HEK293 (cell line): ENCODE measurements at regions not wholly inside any gene's neighbourhood (a gene's known extent, or its start where the extent isn't known, plus 50 kb on each side); places are given as distances from the start of the nearest gene placed in this dataset.

Source experiments
- CTCF ChIA-PET: fragments of 350-600 bp; formaldehyde crosslinking; extraction: SDS; loops from one replicate; lab custom pipeline; 2021; ENCODE audit warnings: antibody characterized with exemption; lab: Yijun Ruan, JAX
- POLR2A ChIA-PET: fragments of 300-600 bp; formaldehyde crosslinking; extraction: SDS; loops from one replicate; lab custom pipeline; 2020; ENCODE audit warnings: antibody characterized with exemption, inconsistent platforms; lab: Yijun Ruan, JAX
- H3K27ac ChIP-seq: fragments of 200-500 bp; sonication (Bioruptor generic); 2 replicates; pipeline ENCODE4 v1.5.1; 2014; ENCODE audit warnings: low read depth, low read length, control low read depth, inconsistent platforms; ENCODE audit errors: extremely low read depth
- H3K36me3 ChIP-seq, 2 experiments: fragments of 200-500 bp in 1 of 2; sonication (Bioruptor generic) in 1 of 2; 1 replicate in 1 of 2; 2 replicates in 1 of 2; pipeline ENCODE4 v1.5.1; 2014 to 2017; ENCODE audit warnings: inconsistent platforms in 2 of 2, low read length in 2 of 2; ENCODE audit not compliant: control insufficient read depth in 2 of 2, insufficient read depth in 1 of 2
- H3K4me1 ChIP-seq: fragments of 200-500 bp; sonication (Bioruptor generic); 2 replicates; pipeline ENCODE4 v1.5.1; 2014; ENCODE audit warnings: mild to moderate bottlenecking, low read length, inconsistent platforms; ENCODE audit not compliant: control insufficient read depth, insufficient read depth
- H3K4me3 ChIP-seq: 2 replicates; pipeline ENCODE4 v1.5.1; 2011; ENCODE audit warnings: low read depth, mild to moderate bottlenecking, control low read depth, low read length, moderate library complexity
- H3K9me3 ChIP-seq: fragments of 200-500 bp; sonication (Bioruptor generic); 2 replicates; pipeline ENCODE4 v1.5.1; 2014; ENCODE audit warnings: low read depth, low read length, inconsistent platforms; ENCODE audit not compliant: control insufficient read depth, insufficient read depth
- BCL11A ChIP-seq: fragments of 450-650 bp; formaldehyde crosslinking; IDR thresholded peaks from 2 replicates; pipeline ENCODE4 v1.5.1; 2016; ENCODE audit warnings: low read depth, missing biosample characterization, missing genetic modification characterization
- SALL2 ChIP-seq: fragments of 450-650 bp; formaldehyde crosslinking; IDR thresholded peaks from 2 replicates; pipeline ENCODE4 v1.5.0; 2017; ENCODE audit warnings: missing biosample characterization, mild to moderate bottlenecking, missing genetic modification characterization, borderline replicate concordance
- TCF7L2 ChIP-seq: IDR thresholded peaks from 2 replicates; pipeline ENCODE4 v1.6.1; 2011; ENCODE audit warnings: low read depth, mild to moderate bottlenecking, inconsistent platforms, low read length, moderate library complexity, borderline replicate concordance
- ZNF138 ChIP-seq: fragments of 450-650 bp; formaldehyde crosslinking; IDR thresholded peaks from 2 replicates; pipeline ENCODE4 v1.5.1; 2016; ENCODE audit warnings: missing biosample characterization, missing genetic modification characterization, borderline replicate concordance
- ZNF148 ChIP-seq: fragments of 450-650 bp; formaldehyde crosslinking; IDR thresholded peaks from 2 replicates; pipeline ENCODE4 v1.5.0; 2017; ENCODE audit warnings: missing biosample characterization, missing genetic modification characterization, borderline replicate concordance
- ZNF174 ChIP-seq: fragments of 450-650 bp; formaldehyde crosslinking; IDR thresholded peaks from 2 replicates; pipeline ENCODE4 v1.5.0; 2017; ENCODE audit warnings: missing biosample characterization, mild to moderate bottlenecking, missing genetic modification characterization
- ZNF221 ChIP-seq: fragments of 450-650 bp; formaldehyde crosslinking; IDR thresholded peaks from 2 replicates; pipeline ENCODE4 v1.5.1; 2017; ENCODE audit warnings: missing biosample characterization, missing genetic modification characterization, borderline replicate concordance
- ZNF23 ChIP-seq: fragments of 450-650 bp; formaldehyde crosslinking; IDR thresholded peaks from 2 replicates; pipeline ENCODE4 v1.5.1; 2016; ENCODE audit warnings: missing biosample characterization, missing genetic modification characterization, borderline replicate concordance
- ZNF354C ChIP-seq: fragments of 450-650 bp; formaldehyde crosslinking; IDR thresholded peaks from 2 replicates; pipeline ENCODE4 v1.5.1; 2016; ENCODE audit warnings: missing biosample characterization, missing genetic modification characterization, low read depth, borderline replicate concordance
- ZNF366 ChIP-seq: fragments of 450-650 bp; formaldehyde crosslinking; conservative IDR thresholded peaks from 2 replicates; pipeline ENCODE4 v1.5.1; 2016; ENCODE audit warnings: missing biosample characterization, missing genetic modification characterization
- ZNF391 ChIP-seq: fragments of 450-650 bp; formaldehyde crosslinking; IDR thresholded peaks from 2 replicates; pipeline ENCODE4 v1.5.1; 2016; ENCODE audit warnings: low read depth, missing biosample characterization, missing genetic modification characterization, borderline replicate concordance
- ZNF48 ChIP-seq: fragments of 450-650 bp; formaldehyde crosslinking; IDR thresholded peaks from 2 replicates; pipeline ENCODE4 v1.5.1; 2016; ENCODE audit warnings: missing biosample characterization, missing genetic modification characterization
- ZNF510 ChIP-seq: fragments of 450-650 bp; formaldehyde crosslinking; IDR thresholded peaks from 2 replicates; pipeline ENCODE4 v1.5.1; 2018; ENCODE audit warnings: mild to moderate bottlenecking, missing genetic modification characterization, missing biosample characterization; ENCODE audit not compliant: insufficient replicate concordance
- ZNF544 ChIP-seq: fragments of 450-650 bp; formaldehyde crosslinking; IDR thresholded peaks from 2 replicates; pipeline ENCODE4 v1.5.0; 2017; ENCODE audit warnings: missing biosample characterization, missing genetic modification characterization
- ZNF561 ChIP-seq: fragments of 450-650 bp; IDR thresholded peaks from 2 replicates; pipeline ENCODE4 v1.5.1; 2018; ENCODE audit warnings: missing biosample characterization, missing genetic modification characterization, borderline replicate concordance
- ZNF596 ChIP-seq: fragments of 450-650 bp; IDR thresholded peaks from 2 replicates; pipeline ENCODE4 v1.5.0; 2018; ENCODE audit warnings: missing biosample characterization, mild to moderate bottlenecking, missing genetic modification characterization, moderate library complexity
- ZNF677 ChIP-seq: fragments of 450-650 bp; IDR thresholded peaks from 2 replicates; pipeline ENCODE4 v1.5.0; 2018; ENCODE audit warnings: missing biosample characterization, mild to moderate bottlenecking, missing genetic modification characterization, moderate library complexity
- ZNF701 ChIP-seq: fragments of 450-650 bp; formaldehyde crosslinking; IDR thresholded peaks from 2 replicates; pipeline ENCODE4 v1.5.1; 2016; ENCODE audit warnings: missing biosample characterization, missing genetic modification characterization
- TF ChIP-seq, protein P1 (sequence below): fragments of 450-650 bp; formaldehyde crosslinking; IDR thresholded peaks from 2 replicates; pipeline ENCODE4 v1.5.1; 2017; ENCODE audit warnings: missing biosample characterization, missing genetic modification characterization

DNA sequence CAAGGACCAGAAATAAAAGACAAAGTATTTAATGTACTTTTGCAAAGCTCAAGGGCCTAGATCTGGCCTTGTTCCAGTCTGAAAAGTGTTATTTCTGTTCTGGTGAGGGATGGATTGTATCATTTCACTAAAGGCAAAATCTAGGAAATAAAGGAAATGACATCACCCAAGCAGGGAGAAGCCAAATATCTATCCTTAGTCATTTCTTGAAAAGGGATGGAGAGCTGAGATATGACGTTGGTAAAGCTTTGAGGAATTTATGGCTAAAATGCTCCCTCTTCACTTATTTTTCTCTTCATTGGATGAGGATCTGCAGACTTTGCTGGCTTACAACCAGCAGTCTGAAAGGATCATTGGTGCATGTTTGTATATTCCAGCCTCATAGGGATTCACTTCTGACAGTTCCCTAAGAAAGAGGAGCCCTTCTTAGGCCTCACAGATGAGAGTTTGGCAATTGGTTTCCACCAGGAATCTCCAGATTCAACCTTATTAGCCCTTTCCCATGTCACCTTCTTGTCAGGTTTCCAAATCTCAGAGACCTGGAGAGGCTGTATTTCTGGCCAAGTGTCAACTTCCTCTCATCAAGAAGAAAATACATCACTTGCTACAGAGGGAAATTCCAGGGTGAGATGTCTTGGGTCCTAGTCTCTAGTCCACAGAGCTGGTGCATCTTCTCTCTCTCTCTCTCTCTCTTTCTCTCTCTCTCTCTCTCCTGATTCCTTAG, 93.7 kb upstream of the BOC start:
- POLR2A ChIA-PET, result no interaction called here
- peaks cover 3% of the 10 kb centered on the region; the same call in 1 of the 2 replicates for H3K4me1 ChIP-seq
- H3K36me3 ChIP-seq, result no peaks in the 10 kb centered on the region
- no peaks in the 10 kb centered on the region for H3K9me3 ChIP-seq
- no peak overlapping the region for H3K27ac ChIP-seq
- CTCF ChIA-PET, result no interaction called here
- H3K4me3 ChIP-seq, result no peak overlapping the region
- TF ChIP-seq ZNF354C (tag by site-specific recombination), result no peak
- 0 out of 2 replicates have a peak, but pooled peaks have one; percentile 52 for TF ChIP-seq ZNF596 (tag by site-specific recombination)

GRCh38 chr3:113118336-113118735, 93.0 kb upstream of the BOC start:
- H3K4me1 ChIP-seq, result peaks cover 3% of the 10 kb centered on the region; the same call in 1 of the 2 replicates
- POLR2A ChIA-PET, result no interaction called here
- no peak overlapping the region for H3K4me3 ChIP-seq
- H3K36me3 ChIP-seq, result no peaks in the 10 kb centered on the region
- TF ChIP-seq ZNF701 (tag by site-specific recombination) (no peak), ZNF561 (tag by site-specific recombination) (no peak), ZNF48 (tag by site-specific recombination) (no peak), ZNF677 (tag by site-specific recombination) (no peak), ZNF148 (tag by site-specific recombination) (no peak), ZNF544 (tag by site-specific recombination) (no peak), SALL2 (no peak), BCL11A (tag by site-specific recombination) (no peak), ZNF366 (tag by site-specific recombination) (no peak), ZNF138 (tag by site-specific recombination) (no peak), ZNF221 (no peak), TCF7L2 (no peak), ZNF174 (tag by site-specific recombination) (no peak), ZNF596 (tag by site-specific recombination) (no peak), ZNF510 (tag by site-specific recombination) (no peak), ZNF391 (tag by site-specific recombination) (no peak), ZNF23 (tag by site-specific recombination) (no peak)
- TF ChIP-seq, protein P1, sequence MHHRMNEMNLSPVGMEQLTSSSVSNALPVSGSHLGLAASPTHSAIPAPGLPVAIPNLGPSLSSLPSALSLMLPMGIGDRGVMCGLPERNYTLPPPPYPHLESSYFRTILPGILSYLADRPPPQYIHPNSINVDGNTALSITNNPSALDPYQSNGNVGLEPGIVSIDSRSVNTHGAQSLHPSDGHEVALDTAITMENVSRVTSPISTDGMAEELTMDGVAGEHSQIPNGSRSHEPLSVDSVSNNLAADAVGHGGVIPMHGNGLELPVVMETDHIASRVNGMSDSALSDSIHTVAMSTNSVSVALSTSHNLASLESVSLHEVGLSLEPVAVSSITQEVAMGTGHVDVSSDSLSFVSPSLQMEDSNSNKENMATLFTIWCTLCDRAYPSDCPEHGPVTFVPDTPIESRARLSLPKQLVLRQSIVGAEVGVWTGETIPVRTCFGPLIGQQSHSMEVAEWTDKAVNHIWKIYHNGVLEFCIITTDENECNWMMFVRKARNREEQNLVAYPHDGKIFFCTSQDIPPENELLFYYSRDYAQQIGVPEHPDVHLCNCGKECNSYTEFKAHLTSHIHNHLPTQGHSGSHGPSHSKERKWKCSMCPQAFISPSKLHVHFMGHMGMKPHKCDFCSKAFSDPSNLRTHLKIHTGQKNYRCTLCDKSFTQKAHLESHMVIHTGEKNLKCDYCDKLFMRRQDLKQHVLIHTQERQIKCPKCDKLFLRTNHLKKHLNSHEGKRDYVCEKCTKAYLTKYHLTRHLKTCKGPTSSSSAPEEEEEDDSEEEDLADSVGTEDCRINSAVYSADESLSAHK, result no peak
- no peak overlapping the region for H3K27ac ChIP-seq
- no peaks in the 10 kb centered on the region for H3K9me3 ChIP-seq
- CTCF ChIA-PET, result interaction anchor here (0.5 kb wide), 1 partner anchor 553 kb away, joined by 3 read pairs; no protein-coding TSS in a partner anchor
